ENCODE measurements at regions not wholly inside any gene's neighbourhood (a gene's known extent, or its start where the extent isn't known, plus 50 kb on each side); places are given as distances from the start of the nearest gene placed in this dataset.

DNA sequence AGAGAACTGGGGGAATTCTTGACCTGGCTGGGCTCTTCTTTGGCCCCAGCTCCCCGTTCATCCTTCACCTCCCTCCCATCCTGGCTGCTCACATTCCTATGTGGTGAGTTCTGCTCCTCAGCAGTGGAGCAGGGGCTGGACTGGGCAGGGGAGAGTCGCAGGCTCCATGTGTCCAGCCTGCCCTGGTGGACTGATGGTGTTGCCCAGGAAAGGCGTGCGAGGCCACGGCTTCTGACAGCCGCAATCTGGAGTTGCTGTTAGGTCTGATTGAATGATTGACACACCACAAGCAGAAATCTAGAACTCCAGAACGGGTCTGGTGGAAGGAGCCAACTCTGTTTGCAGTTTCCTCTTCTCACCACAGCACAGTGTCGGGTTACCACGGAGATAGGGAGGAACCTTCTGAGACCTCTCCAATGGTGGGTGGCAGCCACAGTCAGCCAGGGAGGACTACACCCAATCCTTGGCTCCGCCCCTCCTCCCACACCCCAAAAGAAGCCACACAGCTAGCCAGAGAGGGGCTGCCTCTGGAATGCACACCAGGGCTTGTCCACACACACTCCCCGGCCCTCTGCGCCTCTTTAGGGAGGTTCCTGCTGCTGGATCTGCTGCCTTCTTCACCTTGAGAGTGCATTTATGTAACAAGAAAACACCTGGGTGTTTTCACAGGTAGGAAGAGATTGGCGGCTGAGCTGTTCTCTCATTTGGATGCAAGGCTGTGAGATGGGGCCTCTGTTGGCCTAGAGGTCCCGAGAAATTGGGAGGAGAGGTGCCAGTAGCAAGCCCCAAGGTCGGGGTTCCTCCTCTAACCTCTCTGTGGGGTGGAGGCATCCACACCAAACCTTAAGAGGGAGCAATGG, 56.4 kb upstream of the CD44 start:
- DNase-seq = peak; percentile 51
- peak overlapping the region; percentile 13; the same call in 1 of the 2 replicates for H3K4me3 ChIP-seq (ENCODE audit: low read length)

DNA sequence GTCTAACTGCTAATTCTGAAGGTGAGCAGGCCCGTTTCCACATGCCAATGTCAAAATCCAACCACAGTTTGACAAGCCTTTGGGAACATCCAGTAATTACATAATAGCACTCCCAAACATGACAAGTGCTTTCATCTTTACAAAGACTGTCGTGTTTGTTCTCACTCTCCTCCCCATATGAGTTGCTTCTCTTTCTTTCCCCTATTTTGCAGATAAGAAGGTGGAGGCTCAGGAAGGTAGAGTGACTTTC, 55.9 kb upstream of the CD44 start:
- Histone ChIP-seq H3K36me3 (replicated peaks; ENCODE audit: insufficient read depth, low read length) (no peaks in the 10 kb centered on the region), H3K79me2 (ENCODE audit: low read length) (no peaks in the 10 kb centered on the region), H3K4me3 (ENCODE audit: low read length) (no peak overlapping the region), H3K4me1 (ENCODE audit: low read length) (peaks cover 45% of the 10 kb centered on the region), H3K27ac (ENCODE audit: low read length) (peak overlapping the region; percentile 52; the same call in 1 of the 2 replicates), H4K20me1 (ENCODE audit: insufficient read depth, low read length) (no peaks in the 10 kb centered on the region), H3K4me2 (ENCODE audit: low read depth, low read length) (peak overlapping the region; percentile 60; the same call in 1 of the 2 replicates), H3K9ac (ENCODE audit: low read length) (peak overlapping the region; percentile 26; the same call in 1 of the 2 replicates), H3K9me2 (replicated peaks; ENCODE audit: insufficient read depth, low read length) (no peaks in the 10 kb centered on the region), H3K27me3 (replicated peaks; ENCODE audit: insufficient read depth, low read length) (no peaks in the 10 kb centered on the region), H3F3A (ENCODE audit: insufficient read depth, low read length) (no peaks in the 10 kb centered on the region), H3K9me3 (replicated peaks; ENCODE audit: insufficient read depth, low read length) (no peaks in the 10 kb centered on the region), H2AFZ (ENCODE audit: low read length) (no peak overlapping the region)
- no peak for TF ChIP-seq EZH2 (optimal IDR thresholded peaks at IDR 0.05; ENCODE audit: low read depth, low read length)
- TF ChIP-seq, protein P1, sequence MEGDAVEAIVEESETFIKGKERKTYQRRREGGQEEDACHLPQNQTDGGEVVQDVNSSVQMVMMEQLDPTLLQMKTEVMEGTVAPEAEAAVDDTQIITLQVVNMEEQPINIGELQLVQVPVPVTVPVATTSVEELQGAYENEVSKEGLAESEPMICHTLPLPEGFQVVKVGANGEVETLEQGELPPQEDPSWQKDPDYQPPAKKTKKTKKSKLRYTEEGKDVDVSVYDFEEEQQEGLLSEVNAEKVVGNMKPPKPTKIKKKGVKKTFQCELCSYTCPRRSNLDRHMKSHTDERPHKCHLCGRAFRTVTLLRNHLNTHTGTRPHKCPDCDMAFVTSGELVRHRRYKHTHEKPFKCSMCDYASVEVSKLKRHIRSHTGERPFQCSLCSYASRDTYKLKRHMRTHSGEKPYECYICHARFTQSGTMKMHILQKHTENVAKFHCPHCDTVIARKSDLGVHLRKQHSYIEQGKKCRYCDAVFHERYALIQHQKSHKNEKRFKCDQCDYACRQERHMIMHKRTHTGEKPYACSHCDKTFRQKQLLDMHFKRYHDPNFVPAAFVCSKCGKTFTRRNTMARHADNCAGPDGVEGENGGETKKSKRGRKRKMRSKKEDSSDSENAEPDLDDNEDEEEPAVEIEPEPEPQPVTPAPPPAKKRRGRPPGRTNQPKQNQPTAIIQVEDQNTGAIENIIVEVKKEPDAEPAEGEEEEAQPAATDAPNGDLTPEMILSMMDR (IDR thresholded peaks at IDR 0.05; ENCODE audit: low read length) = no peak
- no peak for TF ChIP-seq EZH2phosphoT487 (IDR thresholded peaks at IDR 0.05; ENCODE audit: low read length)
- DNase-seq = no peak

More for the DNA sequence above, 56.4 kb upstream of the CD44 start:
- Histone ChIP-seq H4K20me1 (ENCODE audit: insufficient read depth, low read length) (no peaks in the 10 kb centered on the region), H3K9me3 (replicated peaks; ENCODE audit: insufficient read depth, low read length) (no peaks in the 10 kb centered on the region), H3K9me2 (replicated peaks; ENCODE audit: insufficient read depth, low read length) (no peaks in the 10 kb centered on the region), H3K36me3 (replicated peaks; ENCODE audit: insufficient read depth, low read length) (no peaks in the 10 kb centered on the region), H3K27me3 (replicated peaks; ENCODE audit: insufficient read depth, low read length) (no peaks in the 10 kb centered on the region), H3K4me2 (ENCODE audit: low read depth, low read length) (peak overlapping the region; percentile 60), H3F3A (ENCODE audit: insufficient read depth, low read length) (no peaks in the 10 kb centered on the region; the same call in 1 of the 2 replicates), H2AFZ (ENCODE audit: low read length) (peak overlapping the region; percentile 34; the same call in 1 of the 2 replicates), H3K9ac (ENCODE audit: low read length) (peak overlapping the region; percentile 26; the same call in 1 of the 2 replicates), H3K27ac (ENCODE audit: low read length) (peak overlapping the region; percentile 52; the same call in 1 of the 2 replicates), H3K4me1 (ENCODE audit: low read length) (peaks cover 45% of the 10 kb centered on the region), H3K79me2 (ENCODE audit: low read length) (no peaks in the 10 kb centered on the region)
- TF ChIP-seq EZH2 (optimal IDR thresholded peaks at IDR 0.05; ENCODE audit: low read depth, low read length) (no peak), EZH2phosphoT487 (IDR thresholded peaks at IDR 0.05; ENCODE audit: low read length) (no peak)
- TF ChIP-seq, protein P1 (IDR thresholded peaks at IDR 0.05; ENCODE audit: low read length) = no peak

DNA sequence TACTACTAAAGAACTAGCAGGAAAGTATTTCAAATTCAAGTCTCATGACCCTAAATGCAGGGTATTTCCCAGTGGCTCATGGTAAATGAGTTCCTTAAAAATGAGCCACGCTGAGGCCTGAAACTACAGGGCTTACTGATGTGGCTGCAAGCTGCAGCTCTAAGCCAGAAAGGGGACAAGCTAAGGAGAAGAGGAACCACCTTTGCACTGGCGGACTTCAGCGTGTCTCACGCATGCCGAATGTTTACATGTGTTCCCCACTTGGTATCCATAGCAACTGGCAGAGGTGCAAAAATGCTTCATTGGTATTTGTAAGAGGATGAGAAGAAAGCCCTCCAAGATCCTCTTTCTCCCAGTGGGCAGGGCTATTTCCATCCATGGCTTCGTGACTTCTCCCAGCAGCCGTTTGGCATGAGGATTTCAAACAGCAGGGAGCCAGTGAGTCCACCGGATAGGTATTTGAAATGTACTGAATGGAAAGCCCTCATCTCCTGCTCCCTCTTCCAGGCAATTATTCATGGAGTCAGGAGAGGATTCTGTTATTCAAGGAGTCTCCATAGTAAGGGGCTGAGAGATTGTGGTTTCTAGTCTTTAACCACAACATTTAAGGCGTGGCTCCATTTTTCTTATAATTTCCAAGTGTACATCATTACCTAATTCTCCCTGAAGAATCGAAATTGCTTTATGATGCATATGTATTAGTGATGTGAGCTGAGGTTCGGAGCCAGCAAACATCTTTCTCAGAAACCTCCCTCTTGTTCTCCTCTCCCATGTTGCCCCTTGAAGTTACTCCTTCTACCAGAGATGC, 55.3 kb upstream of the CD44 start:
- Histone ChIP-seq H3K9me3 (replicated peaks; ENCODE audit: insufficient read depth, low read length) (no peaks in the 10 kb centered on the region), H3K27me3 (replicated peaks; ENCODE audit: insufficient read depth, low read length) (no peaks in the 10 kb centered on the region), H4K20me1 (ENCODE audit: insufficient read depth, low read length) (no peaks in the 10 kb centered on the region), H3K9me2 (replicated peaks; ENCODE audit: insufficient read depth, low read length) (no peaks in the 10 kb centered on the region), H3K4me2 (ENCODE audit: low read depth, low read length) (peak overlapping the region; percentile 60; the same call in 1 of the 2 replicates), H3K36me3 (replicated peaks; ENCODE audit: insufficient read depth, low read length) (no peaks in the 10 kb centered on the region), H3K9ac (ENCODE audit: low read length) (peak overlapping the region; percentile 26; the same call in 1 of the 2 replicates), H3F3A (ENCODE audit: insufficient read depth, low read length) (no peaks in the 10 kb centered on the region), H3K4me3 (ENCODE audit: low read length) (no peak overlapping the region), H3K4me1 (ENCODE audit: low read length) (peaks cover 45% of the 10 kb centered on the region), H3K79me2 (ENCODE audit: low read length) (no peaks in the 10 kb centered on the region), H2AFZ (ENCODE audit: low read length) (no peak overlapping the region), H3K27ac (ENCODE audit: low read length) (peak overlapping the region; percentile 52; the same call in 1 of the 2 replicates)
- DNase-seq = peak; percentile 23
- TF ChIP-seq, protein P1 (IDR thresholded peaks at IDR 0.05; ENCODE audit: low read length) = no peak
- TF ChIP-seq EZH2phosphoT487 (IDR thresholded peaks at IDR 0.05; ENCODE audit: low read length) = no peak
- TF ChIP-seq EZH2 (optimal IDR thresholded peaks at IDR 0.05; ENCODE audit: low read depth, low read length) = no peak
